ENCODE measurements at regions not wholly inside any gene's neighbourhood (a gene's known extent, or its start where the extent isn't known, plus 50 kb on each side); places are given as distances from the start of the nearest gene placed in this dataset.

GRCh38 chr5:7983433-7983832 lies 114.5 kb downstream of the MTRR start:
- TF ChIP-seq CTCF (IDR thresholded peaks at IDR 0.05; ENCODE audit: insufficient read depth, low read length, poor library complexity, severe bottlenecking): no peak
- TF ChIP-seq EZH2phosphoT487 (conservative IDR thresholded peaks at IDR 0.05; ENCODE audit: low read length): no peak
